ENCODE measurements at regions not wholly inside any gene's neighbourhood (a gene's known extent, or its start where the extent isn't known, plus 50 kb on each side); places are given as distances from the start of the nearest gene placed in this dataset.

GRCh38 chr10:31599626-31600504 is 280.8 kb downstream of the ZEB1 start:
- DNase-seq (ENCODE audit: low spot score) = no peak
- intact Hi-C loops (cut with DNase I) = loop anchor here (5.0 kb wide), 1 partner anchor 162 kb away; no protein-coding TSS in a partner anchor

- intact Hi-C loops (cut with DNase I) = no loop called here
Observed at GRCh38 chr10:31596765-31597164, 277.7 kb downstream of the ZEB1 start.

GRCh38 chr10:31595992-31596391 is 277.0 kb downstream of the ZEB1 start:
- no peak for DNase-seq (ENCODE audit: low spot score)
- intact Hi-C loops (cut with DNase I) = no loop called here

More at GRCh38 chr10:31596765-31597164, 277.7 kb downstream of the ZEB1 start:
- DNase-seq (ENCODE audit: low spot score) = no peak

- DNase-seq (ENCODE audit: low spot score) = no peak
- intact Hi-C loops (cut with DNase I) = no loop called here
Observed at GRCh38 chr10:31594347-31594873, 275.4 kb downstream of the ZEB1 start.

GRCh38 chr10:31593124-31593523 is 274.1 kb downstream of the ZEB1 start:
- intact Hi-C loops (cut with DNase I) = no loop called here
- no peak for DNase-seq (ENCODE audit: low spot score)

GRCh38 chr10:31591569-31591968 is 272.6 kb downstream of the ZEB1 start:
- no peak for DNase-seq (ENCODE audit: low spot score)
- intact Hi-C loops (cut with DNase I) = no loop called here

- intact Hi-C loops (cut with DNase I) = no loop called here
- DNase-seq (ENCODE audit: low spot score) = no peak
Observed at GRCh38 chr10:31590023-31590800, 271.2 kb downstream of the ZEB1 start.

GRCh38 chr10:31587691-31588090 is 268.7 kb downstream of the ZEB1 start:
- intact Hi-C loops (cut with DNase I) = loop anchor here (5.0 kb wide), 1 partner anchor 120 kb away; no protein-coding TSS in a partner anchor
- no peak for DNase-seq (ENCODE audit: low spot score)

GRCh38 chr10:31586723-31587638 is 268.0 kb downstream of the ZEB1 start:
- DNase-seq (ENCODE audit: low spot score) = no peak
- intact Hi-C loops (cut with DNase I) = loop anchor here (5.0 kb wide), 1 partner anchor 120 kb away; no protein-coding TSS in a partner anchor

GRCh38 chr10:31584876-31585275 is 265.9 kb downstream of the ZEB1 start:
- intact Hi-C loops (cut with DNase I) = loop anchor here (5.0 kb wide), 1 partner anchor 122 kb away; no protein-coding TSS in a partner anchor
- DNase-seq (ENCODE audit: low spot score) = no peak

- DNase-seq (ENCODE audit: low spot score) = no peak
- intact Hi-C loops (cut with DNase I) = no loop called here
Observed at GRCh38 chr10:31584098-31584631, 265.1 kb downstream of the ZEB1 start.

- intact Hi-C loops (cut with DNase I) = no loop called here
Observed at GRCh38 chr10:31583293-31583692, 264.3 kb downstream of the ZEB1 start.

GRCh38 chr10:31582365-31583052 is 263.5 kb downstream of the ZEB1 start:
- intact Hi-C loops (cut with DNase I) = no loop called here
- no peak for DNase-seq (ENCODE audit: low spot score)

More at GRCh38 chr10:31583293-31583692, 264.3 kb downstream of the ZEB1 start:
- no peak for DNase-seq (ENCODE audit: low spot score)

GRCh38 chr10:31581741-31582323 is 262.8 kb downstream of the ZEB1 start:
- DNase-seq (ENCODE audit: low spot score) = no peak
- intact Hi-C loops (cut with DNase I) = no loop called here

GRCh38 chr10:31580646-31581045 is 261.6 kb downstream of the ZEB1 start:
- DNase-seq (ENCODE audit: low spot score) = no peak
- intact Hi-C loops (cut with DNase I) = no loop called here

Data from cardiac septum (tissue), 1 donor.